GM20431 (cell line): ENCODE measurements at regions not wholly inside any gene's neighbourhood (a gene's known extent, or its start where the extent isn't known, plus 50 kb on each side); places are given as distances from the start of the nearest gene placed in this dataset.

ENCODE experiments used
- in situ Hi-C: fragments of 300-500 bp; cut with MseI, MboI; formaldehyde crosslinking; loops from one replicate; pipeline ENCODE4 v1.15.0; 2020; ENCODE audit warnings: low sequenced_read_pairs; ENCODE audit not compliant: unreplicated experiment

DNA sequence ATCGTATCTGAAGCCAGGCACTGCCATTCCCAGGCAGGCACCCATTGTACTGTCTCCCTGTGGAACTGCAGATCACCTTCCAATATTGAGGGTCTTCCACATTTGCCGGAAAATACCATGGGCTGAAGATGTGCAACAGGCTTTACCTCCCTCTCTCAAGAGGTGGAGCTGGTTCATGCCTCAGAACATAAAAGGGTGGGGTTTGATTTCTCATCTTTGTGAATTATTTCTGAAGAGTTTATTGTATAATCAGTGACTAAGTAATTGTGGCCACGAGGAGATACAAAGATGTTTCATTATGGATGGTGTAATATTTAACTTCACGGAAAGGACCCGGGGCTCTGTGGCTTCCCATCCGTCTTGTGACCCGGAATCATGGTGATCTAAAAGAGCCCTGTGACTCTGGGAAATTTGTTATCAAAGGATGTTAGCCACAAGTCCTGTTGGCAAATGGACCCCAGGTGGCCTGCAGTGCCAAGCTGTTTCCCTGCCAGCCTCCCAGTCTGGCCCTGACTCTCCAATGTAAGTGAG, 230.5 kb downstream of the LACC1 start:
- in situ Hi-C loops, result no loop called here

DNA sequence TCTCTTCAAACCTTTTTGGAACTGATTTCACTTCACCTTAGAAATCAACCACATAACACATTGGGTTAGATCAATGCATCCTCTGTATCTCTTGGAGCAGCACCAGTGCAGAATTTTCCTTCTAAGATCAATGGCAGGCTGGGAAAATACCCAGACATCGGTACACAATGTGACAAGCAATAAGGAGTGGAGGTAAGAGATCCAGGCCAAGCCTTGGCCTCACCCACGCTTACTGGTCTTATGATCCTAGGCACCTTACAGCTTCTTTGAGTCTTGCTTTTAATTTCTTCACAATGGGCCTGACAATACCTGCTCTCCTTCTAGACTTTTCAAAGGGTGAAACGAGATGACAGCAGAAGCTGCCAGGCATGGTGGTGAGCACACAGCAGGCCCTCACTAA, 232.0 kb downstream of the LACC1 start:
- in situ Hi-C loops, result no loop called here

DNA sequence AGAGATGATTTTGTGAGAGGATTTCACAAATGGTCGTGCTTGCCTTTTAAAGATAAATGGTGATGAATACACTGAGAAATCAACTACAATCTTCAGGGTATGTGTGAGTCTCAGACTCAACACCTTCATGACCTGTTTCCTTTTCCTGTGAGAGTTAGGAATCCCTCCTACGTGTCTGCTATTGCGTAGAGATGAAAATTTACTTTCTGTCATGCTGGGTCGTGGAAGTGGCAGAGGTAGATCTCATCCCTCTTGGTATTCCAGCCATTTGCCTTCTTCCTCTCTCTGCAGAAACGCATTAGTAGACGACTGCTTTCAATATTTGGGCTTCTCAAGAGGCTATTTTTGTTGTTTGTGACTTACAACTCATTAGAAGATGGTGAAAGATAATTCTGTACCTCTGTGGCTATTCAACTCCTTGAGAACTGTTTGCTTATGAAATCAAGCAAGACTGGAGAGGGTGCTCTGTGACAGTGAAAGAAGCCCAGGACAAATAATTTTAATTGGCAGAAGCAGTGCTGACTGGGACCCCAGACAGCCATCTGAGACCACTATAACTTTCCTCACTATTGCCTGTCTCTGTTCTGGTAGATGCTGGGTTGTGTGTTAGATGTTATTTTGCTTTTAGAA, 233.1 kb downstream of the LACC1 start:
- in situ Hi-C loops, result no loop called here

DNA sequence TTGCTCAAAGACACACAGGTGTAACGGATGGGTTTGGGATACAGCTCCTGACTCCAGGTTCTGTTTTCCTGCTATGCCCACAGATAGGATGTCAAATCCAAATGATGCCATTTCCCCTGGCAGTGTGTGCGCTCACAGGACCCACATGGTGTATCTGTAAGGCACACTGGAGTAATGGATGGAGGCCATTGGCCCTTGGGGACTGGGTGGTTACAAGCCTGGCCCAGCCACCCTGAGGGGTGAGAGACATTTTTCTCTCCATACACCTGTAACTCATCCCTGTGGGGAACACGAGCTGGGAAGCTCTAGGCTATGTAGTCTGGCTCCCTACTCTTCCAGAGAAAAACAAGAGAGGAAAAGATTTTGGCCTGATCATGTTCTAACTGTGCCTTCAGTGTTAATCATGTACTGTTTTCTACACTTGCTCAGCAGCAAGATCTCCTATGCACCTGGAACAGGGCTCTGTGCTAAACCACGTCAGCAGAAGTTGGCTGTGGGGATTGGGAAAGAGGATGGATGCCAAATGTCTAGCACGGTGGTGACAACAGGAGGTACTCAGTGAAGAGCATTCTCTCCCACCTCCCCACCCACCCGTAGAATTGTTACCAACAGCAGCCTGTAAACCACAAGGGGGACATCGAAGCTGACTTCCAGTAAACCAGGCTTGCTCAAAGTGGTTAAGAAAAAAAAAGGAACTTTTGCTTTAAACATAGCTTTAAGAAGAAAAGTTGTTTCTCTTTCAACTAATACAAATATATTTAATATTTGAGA, 237.0 kb downstream of the LACC1 start:
- in situ Hi-C loops, result no loop called here

DNA sequence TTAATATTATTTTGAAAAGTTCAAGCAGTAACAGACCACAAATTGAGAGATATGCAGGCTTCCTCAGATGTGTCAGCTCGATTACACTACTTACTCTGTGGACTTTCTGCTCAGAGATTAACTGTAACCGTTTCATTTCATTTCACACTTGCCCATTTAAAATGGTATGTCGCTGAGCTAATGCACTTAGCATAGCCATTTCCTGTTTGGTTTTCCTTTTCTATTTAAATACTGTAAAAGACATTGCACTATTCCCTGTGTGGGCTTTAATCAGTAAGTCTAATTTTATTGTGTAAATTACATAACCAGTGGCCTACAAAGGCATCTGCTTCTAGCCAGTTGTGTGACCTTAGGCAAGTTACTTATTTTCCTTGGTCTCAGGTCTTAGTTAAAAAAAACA, 237.6 kb downstream of the LACC1 start:
- in situ Hi-C loops, result no loop called here

DNA sequence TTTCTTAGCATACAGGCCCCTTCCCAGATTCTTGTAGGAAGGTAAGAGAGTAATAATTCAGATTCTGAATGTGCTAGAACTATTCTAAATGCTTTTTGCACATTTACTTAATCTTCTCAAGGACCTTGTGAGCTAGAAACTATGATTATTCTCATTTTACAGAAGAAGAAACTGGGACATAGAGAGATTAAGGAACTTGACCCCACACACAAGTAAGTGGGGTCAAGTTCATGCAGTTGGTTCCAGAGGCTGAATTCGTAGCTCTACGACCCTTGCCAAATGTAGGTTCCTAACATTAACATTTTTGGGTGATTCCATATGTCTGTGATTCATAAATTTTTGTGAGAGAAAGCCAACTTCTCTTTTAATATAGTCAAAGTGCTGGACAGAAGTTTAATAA, 238.1 kb downstream of the LACC1 start:
- in situ Hi-C loops, result no loop called here

DNA sequence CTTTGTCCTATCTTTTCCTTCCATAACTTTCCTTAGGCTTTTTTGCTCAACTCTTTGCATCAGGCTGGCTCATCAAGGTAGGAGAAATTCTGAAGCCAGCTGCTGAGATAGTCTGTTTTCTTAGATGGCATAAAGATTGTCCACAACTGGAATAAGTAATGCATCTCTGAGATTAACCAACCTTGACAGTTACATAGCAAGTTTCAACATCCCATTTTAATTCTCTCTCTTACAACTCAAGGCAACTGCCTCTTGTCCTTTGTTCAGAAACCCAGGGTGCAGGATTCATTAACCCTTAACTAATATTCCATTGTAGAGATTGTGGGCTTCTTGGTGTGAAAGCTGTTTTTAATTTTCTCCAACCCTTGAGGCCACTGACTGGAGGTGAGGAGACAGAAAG, 239.2 kb downstream of the LACC1 start:
- in situ Hi-C loops, result no loop called here

DNA sequence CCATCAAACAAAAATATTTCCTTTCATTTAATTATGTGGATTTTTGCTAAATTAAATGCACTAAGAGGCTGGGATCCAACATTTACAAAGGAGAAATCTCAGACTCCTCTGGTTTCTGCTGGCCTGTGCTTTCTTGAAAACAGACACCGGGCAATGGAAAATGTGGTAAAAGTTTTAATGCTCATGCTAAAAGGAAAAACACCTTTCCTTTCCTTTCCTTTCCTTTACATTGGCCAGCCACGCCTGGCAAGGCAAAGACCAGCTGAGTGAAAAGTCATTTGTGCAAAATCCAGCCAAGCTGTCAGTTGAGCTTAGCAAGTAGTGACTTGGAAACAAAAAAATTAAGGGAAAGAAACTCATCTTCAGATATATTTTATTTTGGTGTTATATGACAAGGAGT, 240.3 kb downstream of the LACC1 start:
- in situ Hi-C loops, result no loop called here

DNA sequence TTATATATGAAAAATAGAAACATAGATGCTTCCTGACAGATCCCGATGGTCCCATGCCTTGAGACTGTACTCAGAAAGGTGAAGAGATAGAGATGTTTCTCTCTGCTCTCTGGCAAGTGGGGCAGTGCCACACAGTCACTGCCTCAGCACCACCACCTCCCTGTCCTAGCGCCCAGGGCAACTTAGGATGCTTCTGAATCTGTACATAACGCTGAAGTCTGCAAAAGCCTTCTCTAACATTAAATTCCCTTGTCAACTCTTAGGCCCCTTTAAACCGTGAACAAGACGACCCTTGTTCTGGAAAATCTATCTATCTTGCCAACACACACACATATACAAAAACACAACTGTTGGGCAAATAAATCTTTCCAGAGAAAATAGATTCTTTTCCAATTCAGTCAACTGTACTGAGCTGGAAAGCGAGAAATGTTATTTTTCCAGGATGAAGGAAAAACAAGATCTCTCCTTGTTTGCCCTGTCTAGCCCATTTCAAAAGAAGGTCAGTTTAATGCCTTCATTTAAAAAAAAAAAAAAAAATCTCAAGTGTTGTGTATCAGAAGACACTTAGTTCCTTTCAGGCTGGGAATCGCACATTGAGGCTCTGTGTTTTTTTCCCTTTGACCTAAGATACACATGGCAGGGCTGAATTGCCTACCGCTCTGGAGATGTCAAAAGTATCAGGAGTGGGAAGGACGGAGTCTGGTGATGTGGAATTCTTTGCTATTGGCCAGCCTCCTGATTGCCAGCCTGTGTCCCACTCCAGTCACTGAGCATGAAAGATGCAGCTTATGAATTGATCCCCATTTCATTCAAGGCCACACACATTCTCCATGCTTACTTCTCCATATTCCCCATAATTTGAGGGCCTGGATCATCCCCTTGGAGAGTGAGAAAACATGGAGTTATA, 241.4 kb downstream of the LACC1 start:
- in situ Hi-C loops, result no loop called here

DNA sequence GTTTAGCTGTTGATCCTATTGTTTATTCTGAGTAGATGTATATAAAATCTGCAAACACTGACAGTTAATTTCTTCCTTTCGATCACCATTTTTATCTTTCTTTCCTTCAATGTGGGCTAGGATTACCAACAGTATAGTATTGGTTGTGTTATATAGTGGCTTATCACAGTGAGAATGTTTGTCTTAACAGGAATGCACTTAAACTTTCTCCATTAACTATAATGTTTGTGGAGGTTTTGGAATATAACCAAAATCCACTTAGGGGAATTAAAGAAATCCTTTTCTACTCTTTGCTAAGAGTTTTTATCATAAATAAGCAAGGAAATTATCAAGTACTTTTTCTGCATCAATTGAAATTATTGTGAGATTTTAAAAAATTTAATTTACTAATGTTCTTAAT, 244.6 kb downstream of the LACC1 start:
- in situ Hi-C loops, result no loop called here

DNA sequence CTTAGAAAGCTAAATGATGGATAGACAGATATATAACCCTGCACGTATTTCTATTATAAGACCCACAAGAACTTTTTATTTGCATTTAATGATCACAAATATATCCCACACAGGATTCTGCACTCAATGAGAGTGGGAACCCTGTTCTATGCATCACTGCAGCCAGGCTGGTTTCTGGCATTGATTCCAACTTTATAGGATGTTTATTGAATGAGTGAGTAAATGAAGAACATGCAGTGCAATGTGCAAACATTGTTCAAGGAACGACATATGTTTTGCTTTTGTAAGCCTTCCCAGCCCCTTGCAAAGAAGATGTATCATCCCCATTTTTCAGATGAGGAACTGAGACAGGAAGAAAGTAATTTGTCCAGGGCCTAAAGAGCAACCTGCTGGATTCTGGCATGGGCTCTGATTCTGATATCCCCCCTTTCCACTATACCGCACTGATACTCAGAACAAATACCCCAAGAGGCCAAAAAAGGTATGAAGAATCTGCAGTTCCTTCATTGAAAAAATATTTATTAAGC, 246.3 kb downstream of the LACC1 start:
- in situ Hi-C loops, result no loop called here

DNA sequence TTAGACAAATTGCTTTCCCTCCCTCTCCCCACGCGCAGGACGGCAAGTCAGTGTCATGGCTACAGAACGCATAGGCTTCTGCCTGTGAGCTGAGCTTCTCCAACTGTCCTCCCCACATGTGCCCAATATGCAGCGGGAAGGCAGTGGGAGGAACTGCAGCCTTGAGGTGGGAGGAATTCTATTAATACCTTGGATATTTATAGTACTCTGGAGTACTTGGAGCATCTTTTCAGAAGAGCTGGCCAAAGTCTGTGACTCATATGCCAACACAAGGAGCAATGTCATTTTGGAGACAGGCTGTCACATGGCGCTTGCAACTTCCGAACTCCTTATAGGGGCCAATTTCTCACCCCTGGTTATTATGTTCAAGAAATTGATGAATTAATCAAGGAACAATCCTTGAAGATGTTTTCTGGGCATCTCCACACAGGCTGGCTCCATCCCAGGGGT, 245.0 kb upstream of the SERP2 start:
- in situ Hi-C loops, result no loop called here

DNA sequence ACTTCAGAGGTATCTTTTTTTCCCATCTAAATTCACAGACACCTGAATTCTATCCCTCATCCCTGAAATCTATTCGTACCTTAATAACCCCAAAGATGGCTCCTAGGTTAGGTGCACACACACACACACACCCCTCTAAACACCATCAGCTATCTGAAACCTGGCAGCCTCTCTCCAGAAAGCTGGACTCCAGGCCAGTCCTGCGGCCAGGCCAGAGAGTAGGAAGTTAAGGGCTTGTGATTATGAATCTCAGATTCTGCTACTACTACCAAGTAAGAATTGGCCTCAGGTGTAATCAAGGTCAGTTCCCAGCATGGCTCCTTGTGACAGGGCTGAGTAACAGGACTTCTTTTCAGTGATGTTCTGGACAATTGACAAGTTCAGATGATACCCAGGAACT, 244.2 kb upstream of the SERP2 start:
- in situ Hi-C loops, result no loop called here

DNA sequence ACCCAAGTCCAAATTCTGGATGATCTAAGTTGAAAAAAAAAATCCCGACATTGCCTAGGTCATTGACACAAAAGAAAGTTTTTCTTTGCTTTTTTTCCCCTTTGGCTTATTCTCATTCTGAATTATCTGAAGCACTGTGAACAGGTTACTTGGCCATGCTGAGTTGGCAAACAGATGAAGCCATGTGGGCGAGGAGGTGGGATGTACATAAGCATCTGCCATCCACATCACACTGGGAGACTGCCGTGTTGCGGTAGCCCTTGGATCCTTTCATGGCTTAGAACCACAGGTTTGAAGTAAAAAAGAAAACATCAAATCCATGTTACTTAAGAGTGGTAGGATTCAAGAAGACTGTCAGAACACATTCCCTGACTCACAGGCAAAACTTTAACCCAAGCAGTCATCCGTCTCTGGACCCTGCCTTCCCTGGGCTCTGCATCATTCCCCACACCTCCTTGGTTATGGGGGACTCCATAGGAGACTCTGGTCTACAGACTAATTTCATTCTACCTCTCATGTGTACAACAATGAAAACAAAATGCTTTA, 242.5 kb upstream of the SERP2 start:
- in situ Hi-C loops, result no loop called here

DNA sequence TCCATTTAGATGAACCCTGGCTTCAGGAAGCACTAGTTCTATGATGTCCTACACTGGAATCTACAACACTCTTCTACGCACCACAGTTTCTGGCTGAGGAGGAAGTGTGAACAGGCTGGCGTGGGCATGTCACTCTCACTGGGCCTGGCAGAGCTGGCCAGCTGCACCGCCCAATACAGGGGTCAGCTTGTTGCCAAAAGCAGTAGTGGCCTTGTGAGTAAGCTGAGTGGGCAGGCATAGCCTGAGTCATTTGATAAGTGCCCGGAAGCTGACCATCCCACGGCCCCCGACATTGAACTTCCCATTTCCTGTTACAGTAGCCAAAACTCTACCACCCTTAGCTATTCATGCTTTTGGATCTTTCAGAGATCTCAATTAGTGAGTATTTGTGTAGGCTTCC, 240.9 kb upstream of the SERP2 start:
- in situ Hi-C loops, result no loop called here

DNA sequence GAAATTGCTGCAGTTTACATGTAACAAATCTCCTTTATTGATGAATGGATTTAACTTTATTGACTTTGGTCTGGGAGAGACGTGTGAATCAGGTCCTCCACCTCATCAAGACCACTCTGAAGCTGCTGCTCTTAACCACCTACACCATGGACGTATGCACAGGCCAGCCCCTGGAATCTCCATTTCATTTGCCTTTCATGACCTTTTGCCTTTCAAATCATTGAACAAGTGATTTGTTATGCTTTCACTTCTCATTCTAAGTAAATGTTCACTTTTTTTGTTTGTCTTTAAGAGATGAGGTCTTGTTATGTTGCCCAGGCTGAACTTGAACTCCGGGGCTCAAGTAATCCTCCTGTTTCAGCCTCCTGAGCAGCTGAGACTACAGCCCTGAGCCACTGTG, 240.0 kb upstream of the SERP2 start:
- in situ Hi-C loops, result no loop called here

DNA sequence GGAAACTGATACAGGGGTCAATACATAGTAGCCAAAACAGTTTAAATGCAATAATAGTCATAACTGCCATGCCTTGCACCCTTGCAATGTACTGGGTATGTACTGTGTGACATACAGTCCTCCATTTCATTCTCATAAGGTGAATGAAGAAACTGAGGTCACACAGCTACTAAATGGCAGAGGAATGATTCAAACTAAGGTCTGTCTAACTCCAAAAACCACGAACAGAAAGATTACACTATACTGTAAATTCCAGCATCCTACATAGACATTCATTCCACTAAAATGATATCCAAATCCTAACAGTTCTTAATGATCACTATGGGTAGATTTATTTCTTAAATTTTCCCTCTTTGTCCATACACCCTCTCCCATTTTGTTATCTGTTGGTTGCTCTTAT, 238.1 kb upstream of the SERP2 start:
- in situ Hi-C loops, result no loop called here

DNA sequence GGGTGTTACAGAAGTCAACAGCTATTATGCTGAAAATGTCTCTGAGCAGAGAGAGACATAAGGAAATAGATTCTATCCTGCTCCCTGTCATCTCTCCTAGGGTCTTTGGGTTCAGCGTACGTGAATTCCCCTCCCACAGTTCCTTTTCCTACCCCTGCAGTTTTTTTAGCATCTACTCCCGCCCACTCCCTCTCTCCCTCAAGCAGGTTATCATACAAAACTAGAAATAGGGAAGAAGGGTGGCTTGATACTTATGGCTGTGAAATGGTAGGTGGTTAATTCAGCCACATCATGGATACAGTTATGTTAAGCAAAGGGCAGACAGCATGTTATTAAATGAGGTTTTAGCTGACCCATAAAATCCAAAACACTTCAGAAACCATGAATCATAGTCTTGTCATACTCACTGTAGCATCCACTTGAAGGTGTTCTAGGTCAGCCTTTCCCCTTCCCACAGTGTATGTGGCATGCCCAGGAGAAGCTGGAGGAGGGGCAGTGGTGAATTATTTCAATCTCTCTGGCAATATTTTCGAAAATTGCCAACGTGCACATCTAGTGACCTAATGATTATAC, 236.8 kb upstream of the SERP2 start:
- in situ Hi-C loops, result no loop called here

DNA sequence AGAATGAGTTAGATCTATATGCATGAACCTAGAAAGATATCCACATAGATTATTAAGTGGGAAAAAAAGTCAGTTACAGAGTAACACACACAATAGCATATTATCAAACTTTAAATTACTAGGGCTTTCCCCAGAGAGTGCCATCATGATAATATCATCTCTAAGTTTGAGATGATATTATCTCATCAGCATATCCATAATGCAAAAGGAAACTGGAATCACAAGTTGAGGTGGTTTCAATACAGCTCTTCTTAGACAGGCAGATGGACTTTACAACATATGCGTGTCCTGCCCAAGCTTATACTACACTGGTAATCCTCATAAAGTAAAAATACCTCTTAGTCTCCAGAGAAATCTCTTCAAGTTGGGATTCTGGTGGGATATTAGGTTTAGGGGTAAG, 236.2 kb upstream of the SERP2 start:
- in situ Hi-C loops, result no loop called here

DNA sequence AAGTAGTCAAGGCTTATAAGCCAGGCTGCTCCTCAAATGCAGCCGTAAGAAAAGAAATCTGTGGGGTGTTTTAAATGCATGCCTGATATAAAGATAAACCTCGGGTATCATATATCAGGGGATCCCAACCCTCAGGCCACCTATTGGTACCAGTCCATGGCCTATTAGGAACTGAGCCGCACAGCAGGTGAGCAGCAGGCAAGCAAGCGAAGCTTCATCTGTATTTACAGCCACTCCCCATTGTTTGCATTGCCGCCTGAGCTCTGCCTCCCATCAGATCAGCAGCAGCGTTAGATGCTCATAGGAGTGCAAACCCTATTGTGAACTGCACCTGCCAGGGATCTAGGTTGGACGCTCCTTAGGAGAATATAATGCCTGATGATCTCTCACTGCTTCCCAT, 233.5 kb upstream of the SERP2 start:
- in situ Hi-C loops, result no loop called here
